H1 (cell line): ENCODE measurements at regions not wholly inside any gene's neighbourhood (a gene's known extent, or its start where the extent isn't known, plus 50 kb on each side); places are given as distances from the start of the nearest gene placed in this dataset.
A peak's percentile ranks its signal among the peaks of the same experiment; 100 is the strongest.

Experiments used
- CTCF ChIA-PET: fragments of 300-600 bp; sonication (Branson Sonifier 250); formaldehyde crosslinking; loops from one replicate; lab custom pipeline; 2021; ENCODE audit not compliant: partially characterized antibody; lab: Charles Lee
- POLR2A ChIA-PET: fragments of 300-600 bp; sonication (Branson Sonifier 250); formaldehyde crosslinking; loops from one replicate; lab custom pipeline; 2021; ENCODE audit warnings: inconsistent platforms; ENCODE audit not compliant: partially characterized antibody; lab: Charles Lee
- DNase-seq, 2 experiments: peaks; one replicate each; pipeline versions ENCODE4 v3.0.0 to v3.0.0-alpha.2; 2010 to 2022; ENCODE audit warnings: low spot score in 2 of 2, low read depth in 1 of 2, mixed read lengths in 1 of 2
- FAIRE-seq: peaks from 2 replicates; lab custom pipeline; 2011; peaks lifted over from hg19 to GRCh38; lab: Jason Lieb, UNC
- H2AFZ ChIP-seq: 2 replicates; pipeline ENCODE4 v1.8.1; 2012; ENCODE audit warnings: low read length, inconsistent platforms
- H2AK5ac ChIP-seq: 2 replicates; pipeline ENCODE4 v1.6.1; 2013; ENCODE audit warnings: low read depth, low read length
- H2BK120ac ChIP-seq: replicated peaks from 2 replicates; pipeline ENCODE3; 2013; ENCODE audit warnings: low read depth, low read length, inconsistent platforms
- H2BK12ac ChIP-seq: 2 replicates; pipeline ENCODE4 v1.6.1; 2013; ENCODE audit warnings: low read depth, low read length
- H2BK15ac ChIP-seq: 2 replicates; pipeline ENCODE4 v1.6.1; 2013; ENCODE audit warnings: low read length
- H2BK20ac ChIP-seq: 2 replicates; pipeline ENCODE4 v1.6.1; 2013; ENCODE audit warnings: low read length
- H2BK5ac ChIP-seq: 2 replicates; pipeline ENCODE4 v1.6.1; 2013; ENCODE audit warnings: low read depth, low read length
- H3K14ac ChIP-seq: 2 replicates; pipeline ENCODE4 v1.6.1; 2013; ENCODE audit warnings: inconsistent platforms; ENCODE audit not compliant: insufficient read length
- H3K18ac ChIP-seq: 2 replicates; pipeline ENCODE4 v1.6.1; 2013; ENCODE audit warnings: low read length; ENCODE audit errors: extremely low read depth
- H3K23ac ChIP-seq: 2 replicates; pipeline ENCODE4 v1.6.1; 2013; ENCODE audit warnings: inconsistent platforms; ENCODE audit not compliant: insufficient read length
- H3K23me2 ChIP-seq: 2 replicates; pipeline ENCODE4 v1.6.1; 2013; ENCODE audit warnings: low read depth, low read length
- H3K27ac ChIP-seq: 2 replicates; pipeline ENCODE4 v1.6.1; 2011; ENCODE audit warnings: low read depth, low read length, inconsistent platforms
- H3K27me3 ChIP-seq, 4 experiments: replicated peaks in 1 of 4; 1 replicate in 1 of 4; 2 replicates in 3 of 4; pipeline versions ENCODE4 v1.6.1 to v1.8.1; 2011 to 2013; ENCODE audit warnings: low read length in 3 of 4, mild to moderate bottlenecking in 3 of 4, inconsistent platforms in 2 of 4, mixed read lengths in 2 of 4, moderate library complexity in 1 of 4; ENCODE audit not compliant: control insufficient read depth in 3 of 4, insufficient read depth in 3 of 4; ENCODE audit errors: extremely low read depth in 1 of 4
- H3K36me3 ChIP-seq, 4 experiments: 2 replicates each; pipeline versions ENCODE4 v1.6.1 to v1.8.1; 2011 to 2013; ENCODE audit warnings: mild to moderate bottlenecking in 4 of 4, low read length in 3 of 4, moderate library complexity in 2 of 4, control low read depth in 1 of 4, inconsistent platforms in 1 of 4; ENCODE audit not compliant: insufficient read depth in 4 of 4, control insufficient read depth in 2 of 4
- H3K4ac ChIP-seq: replicated peaks from 2 replicates; pipeline ENCODE3; 2013; ENCODE audit warnings: low read length, low read depth, mixed read lengths, inconsistent platforms; ENCODE audit not compliant: insufficient read length
- H3K4me1 ChIP-seq, 4 experiments: replicated peaks in 1 of 4; 1 replicate in 1 of 4; 2 replicates in 3 of 4; pipeline versions ENCODE4 v1.6.1 to v1.8.1; 2011 to 2013; ENCODE audit warnings: low read length in 3 of 4, inconsistent platforms in 2 of 4, mixed read lengths in 1 of 4; ENCODE audit not compliant: insufficient read depth in 4 of 4, control insufficient read depth in 3 of 4
- H3K4me2 ChIP-seq, 2 experiments: 2 replicates each; pipeline versions ENCODE4 v1.6.1 to v1.8.1; 2011 to 2013; ENCODE audit warnings: low read depth in 2 of 2, low read length in 2 of 2, control low read depth in 1 of 2, inconsistent platforms in 1 of 2, mild to moderate bottlenecking in 1 of 2; ENCODE audit not compliant: insufficient read depth in 1 of 2
- H3K4me3 ChIP-seq, 4 experiments: fragments of 200-600, 300-600 bp in 1 of 4; sonication (generic), shearing (Covaris generic), sonication (Bioruptor Twin) in 1 of 4; 2 replicates each; pipeline versions ENCODE4 v1.5.1 to v1.8.1; 2011 to 2016; ENCODE audit warnings: low read length in 4 of 4, low read depth in 3 of 4, control low read depth in 2 of 4, inconsistent platforms in 2 of 4, mild to moderate bottlenecking in 2 of 4, mixed read lengths in 1 of 4, moderate library complexity in 1 of 4; ENCODE audit not compliant: insufficient read depth in 2 of 4; ENCODE audit errors: extremely low read depth in 1 of 4
- H3K56ac ChIP-seq: replicated peaks from 2 replicates; pipeline ENCODE3; 2013; ENCODE audit warnings: low read depth, mild to moderate bottlenecking, mixed read lengths, low read length, inconsistent platforms; ENCODE audit not compliant: insufficient read length
- H3K79me1 ChIP-seq: 2 replicates; pipeline ENCODE4 v1.6.1; 2013; ENCODE audit warnings: low read depth, low read length, control low read depth
- H3K79me2 ChIP-seq, 2 experiments: 2 replicates each; pipeline versions ENCODE4 v1.6.1 to v1.8.1; 2012 to 2013; ENCODE audit warnings: low read length in 2 of 2, mild to moderate bottlenecking in 2 of 2, inconsistent platforms in 1 of 2; ENCODE audit not compliant: insufficient read depth in 2 of 2, control insufficient read depth in 1 of 2
- H3K9ac ChIP-seq, 4 experiments: replicated peaks in 1 of 4; 1 replicate in 1 of 4; 2 replicates in 3 of 4; pipeline versions ENCODE4 v1.6.1 to v1.8.1; 2011 to 2013; ENCODE audit warnings: low read depth in 3 of 4, low read length in 3 of 4, control low read depth in 2 of 4, mild to moderate bottlenecking in 2 of 4, moderate library complexity in 2 of 4, inconsistent platforms in 1 of 4; ENCODE audit errors: extremely low read depth in 1 of 4
- H3K9me3 ChIP-seq, 2 experiments: 2 replicates each; pipeline versions ENCODE4 v1.6.1 to v1.8.1; 2012 to 2013; ENCODE audit warnings: mild to moderate bottlenecking in 2 of 2, moderate library complexity in 2 of 2, control low read depth in 1 of 2, inconsistent platforms in 1 of 2, low read depth in 1 of 2, low read length in 1 of 2, mixed read lengths in 1 of 2; ENCODE audit not compliant: insufficient read depth in 2 of 2
- H4K20me1 ChIP-seq, 2 experiments: replicated peaks in 1 of 2; 2 replicates each; pipeline versions ENCODE3 to v1.8.1; 2011 to 2013; ENCODE audit warnings: inconsistent platforms in 2 of 2, low read length in 2 of 2, mild to moderate bottlenecking in 1 of 2; ENCODE audit not compliant: insufficient read depth in 2 of 2, control insufficient read depth in 1 of 2
- H4K5ac ChIP-seq: 2 replicates; pipeline ENCODE4 v1.6.1; 2013; ENCODE audit warnings: low read length, low read depth, mixed read lengths, inconsistent platforms; ENCODE audit not compliant: insufficient read length
- H4K8ac ChIP-seq: 2 replicates; pipeline ENCODE4 v1.8.0; 2013; ENCODE audit warnings: mild to moderate bottlenecking, moderate library complexity, low read length, inconsistent platforms; ENCODE audit not compliant: insufficient read depth; ENCODE audit errors: extremely low read depth
- H4K91ac ChIP-seq: replicated peaks from 2 replicates; pipeline ENCODE3; 2013; ENCODE audit warnings: low read length, mixed read lengths, inconsistent platforms; ENCODE audit not compliant: insufficient read length
- POU5F1 ChIP-seq: IDR thresholded peaks from 2 replicates; pipeline ENCODE4 v1.6.1; 2011; ENCODE audit warnings: low read depth, mild to moderate bottlenecking, low read length, moderate library complexity
- WGBS, 2 experiments: shearing (Covaris generic) in 1 of 2; methylation state at CpG; one replicate each; pipeline versions ENCODE4 v1.1.6 to v1.1.7; 2013 to 2015; ENCODE audit warnings: low lambda C conversion rate in 2 of 2, mixed read lengths in 2 of 2, inconsistent platforms in 1 of 2, low coverage in 1 of 2, missing lambda C conversion rate in 1 of 2; ENCODE audit not compliant: insufficient replicate concordance in 2 of 2, insufficient coverage in 1 of 2, insufficient read length in 1 of 2; ENCODE audit errors: extremely low coverage in 1 of 2, missing lambda C conversion rate in 1 of 2; 5-methylcytosine and 5-hydroxymethylcytosine counted together

DNA sequence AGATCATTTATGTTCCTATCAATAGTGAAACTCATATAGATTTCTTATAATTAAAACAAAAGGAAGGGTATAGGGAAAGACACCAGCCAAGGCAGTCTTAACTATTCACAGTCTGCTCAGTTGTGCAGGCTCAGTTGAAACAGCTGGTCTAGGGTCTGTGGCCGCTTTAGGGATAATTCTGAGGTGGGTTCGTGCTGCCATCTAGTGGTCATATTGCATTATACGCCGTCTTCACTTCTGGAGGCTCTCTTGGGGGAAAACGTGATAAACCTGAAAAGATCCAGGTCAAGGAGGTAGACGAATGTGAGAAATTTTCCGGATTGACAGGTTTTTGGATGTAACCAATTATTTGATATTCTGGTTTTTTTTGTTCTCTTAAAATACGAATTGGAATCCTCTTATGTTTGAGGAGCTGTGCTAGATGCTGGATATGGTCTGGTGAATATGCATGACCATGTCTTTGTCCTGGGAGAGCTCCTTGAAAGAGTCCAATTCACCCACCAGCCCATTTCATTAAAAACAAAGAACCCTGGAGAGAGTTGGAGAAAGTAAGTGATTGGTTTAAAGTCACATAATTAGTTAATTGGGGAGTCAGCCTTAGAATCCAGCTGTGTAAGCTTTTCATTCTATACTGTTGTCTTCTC lies 492.4 kb downstream of the PLCL1 start:
- FAIRE-seq (peak; percentile 82), DNase-seq (peak; percentile 53 to 70)
- Histone ChIP-seq H3K23me2 (no peaks in the 10 kb centered on the region; the same call in 1 of the 2 replicates), H3K14ac (no peak overlapping the region), H3K23ac (no peak overlapping the region), H3K27ac (no peak overlapping the region), H4K5ac (no peak overlapping the region), H3K9ac (no peak overlapping the region), H3K4ac (no peak overlapping the region), H2BK20ac (no peak overlapping the region), H3K18ac (no peak overlapping the region), H4K20me1 (no peaks in the 10 kb centered on the region), H4K8ac (no peak overlapping the region), H3K9me3 (no peaks in the 10 kb centered on the region), H2BK5ac (no peak overlapping the region), H3K79me1 (no peaks in the 10 kb centered on the region), H2BK12ac (no peak overlapping the region), H3K4me3 (peak overlapping the region in 1 of 4 experiments; percentile 44; a peak in 1 of 8 replicates), H2BK120ac (no peak overlapping the region), H2BK15ac (no peak overlapping the region), H3K36me3 (no peaks in the 10 kb centered on the region), H3K79me2 (no peaks in the 10 kb centered on the region), H3K4me1 (no peaks in the 10 kb centered on the region), H4K91ac (no peak overlapping the region), H2AFZ (no peak overlapping the region), H3K4me2 (peak overlapping the region; percentile 26 to 49), H3K56ac (no peak overlapping the region), H2AK5ac (no peak overlapping the region), H3K27me3 (no peaks in the 10 kb centered on the region)
- ChIA-PET CTCF (interaction anchor here (0.5 to 3.3 kb wide), 54 partner anchors 8 to 1183 kb away, joined by 3 to 34 read pairs (median 4); no protein-coding TSS in a partner anchor), POLR2A (no interaction called here)
- WGBS, 2 experiments = 5% methylated on average over 8 of the region's 8 CpGs; no CpG with 5 or more reads in 1 of the 2 experiments
- TF ChIP-seq POU5F1 = no peak
